SKM-1 (cell line): ENCODE measurements at regions not wholly inside any gene's neighbourhood (a gene's known extent, or its start where the extent isn't known, plus 50 kb on each side); places are given as distances from the start of the nearest gene placed in this dataset.

Experiments used
- DNase-seq: peaks from one replicate; lab custom pipeline; 2025; ENCODE audit not compliant: unreplicated experiment; lab: John Stamatoyannopoulos, UW

DNA sequence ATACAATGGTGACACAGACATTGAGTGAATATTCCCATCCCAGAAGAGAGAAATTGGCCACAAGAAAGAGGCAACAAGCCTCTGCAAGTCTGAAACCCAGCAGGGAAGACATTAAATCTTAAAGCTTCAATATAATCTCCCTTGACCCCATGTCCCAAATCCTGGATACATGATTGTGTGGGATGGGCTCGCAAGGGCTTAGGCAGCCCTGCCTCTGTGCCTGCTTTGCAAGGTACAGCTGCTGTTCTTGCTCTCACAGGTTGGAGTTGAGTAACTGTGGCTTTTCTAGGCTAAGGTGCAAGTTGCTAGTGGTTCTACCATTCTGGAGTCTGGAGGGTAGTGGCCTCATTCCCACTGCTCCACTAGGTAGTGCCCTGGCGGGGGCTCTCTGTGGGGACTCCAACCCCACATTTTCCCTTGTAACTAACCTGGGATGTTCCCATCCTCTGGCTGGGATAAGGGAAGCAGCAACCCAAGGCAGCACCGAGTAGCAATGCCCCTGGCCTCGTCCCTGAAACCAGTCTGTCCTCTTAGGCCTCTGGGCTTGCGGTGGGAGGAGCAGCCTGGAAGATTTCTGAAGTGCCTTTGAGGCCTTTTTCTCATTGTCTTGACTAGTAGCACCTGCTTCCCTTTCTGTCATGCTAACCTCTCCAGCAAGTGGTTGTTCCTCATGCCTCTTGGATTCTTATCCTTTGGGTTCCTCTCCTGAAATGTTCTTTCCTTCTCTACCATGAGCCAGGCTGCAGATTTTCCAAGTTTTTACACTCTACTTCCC is 90.0 kb downstream of the FAM174B start:
- no peak for DNase-seq

DNA sequence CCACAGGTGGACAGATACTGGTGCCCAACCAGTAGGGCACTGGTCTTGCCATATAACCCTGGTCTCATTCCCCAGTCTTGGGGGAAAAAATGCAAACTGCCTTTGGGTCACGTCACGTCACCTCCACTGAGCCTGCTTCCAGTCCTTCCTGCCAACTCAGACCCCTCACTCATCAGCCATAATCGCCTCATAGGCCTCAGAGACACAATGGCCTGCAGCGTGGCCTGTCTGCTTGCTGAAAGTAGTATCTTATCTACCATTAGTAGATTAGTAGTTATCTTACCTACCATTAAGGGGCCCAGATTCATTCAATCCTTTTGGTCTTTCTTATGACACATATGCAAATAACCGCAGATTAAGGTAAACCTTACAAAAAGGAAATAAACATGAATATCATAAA is 93.8 kb downstream of the FAM174B start:
- no peak for DNase-seq

DNA sequence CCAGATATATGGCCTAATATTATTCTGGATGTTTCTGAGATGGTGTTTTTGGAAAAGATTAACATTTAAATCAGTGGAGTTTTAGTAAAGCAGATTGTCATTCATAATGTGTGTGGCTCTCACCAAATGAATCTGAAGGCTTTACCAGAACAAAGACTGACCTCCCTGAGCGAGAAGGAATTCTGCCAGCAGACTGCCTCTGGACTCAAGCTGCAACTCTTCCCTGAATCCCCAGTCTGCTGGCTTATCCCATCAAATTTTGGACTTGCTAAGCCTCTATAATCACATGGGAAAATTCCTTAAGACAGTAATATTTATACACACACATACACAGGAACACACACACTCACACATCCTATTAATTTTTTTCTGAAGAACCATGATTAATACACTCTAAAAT is 102.3 kb downstream of the FAM174B start:
- DNase-seq, result no peak

GRCh38 chr15:92545996-92546395 is 109.6 kb downstream of the FAM174B start:
- no peak for DNase-seq

GRCh38 chr15:92541291-92542200 is 114.0 kb downstream of the FAM174B start:
- no peak for DNase-seq

DNA sequence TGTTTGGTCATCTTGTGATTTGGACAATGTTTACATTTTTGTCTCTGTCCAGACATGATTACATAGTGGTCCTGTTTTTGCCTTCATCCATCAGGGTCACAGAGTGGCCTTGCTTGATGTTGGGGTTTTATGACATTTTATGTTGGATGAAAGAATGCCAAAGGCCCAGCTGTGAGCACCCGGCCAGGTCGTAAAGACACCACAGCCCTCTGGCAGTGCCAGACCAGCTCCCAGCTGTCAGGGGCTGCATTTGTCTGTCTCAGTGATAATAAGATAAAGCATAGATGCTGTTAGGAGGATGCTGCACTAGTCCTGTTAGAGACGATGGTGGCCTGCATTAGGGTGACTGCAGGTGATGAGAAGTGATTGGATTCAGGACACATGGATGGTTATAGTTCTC is 117.5 kb downstream of the FAM174B start:
- no peak for DNase-seq

- no peak for DNase-seq
Measured at GRCh38 chr15:92533298-92533697, 122.3 kb downstream of the FAM174B start.

DNA sequence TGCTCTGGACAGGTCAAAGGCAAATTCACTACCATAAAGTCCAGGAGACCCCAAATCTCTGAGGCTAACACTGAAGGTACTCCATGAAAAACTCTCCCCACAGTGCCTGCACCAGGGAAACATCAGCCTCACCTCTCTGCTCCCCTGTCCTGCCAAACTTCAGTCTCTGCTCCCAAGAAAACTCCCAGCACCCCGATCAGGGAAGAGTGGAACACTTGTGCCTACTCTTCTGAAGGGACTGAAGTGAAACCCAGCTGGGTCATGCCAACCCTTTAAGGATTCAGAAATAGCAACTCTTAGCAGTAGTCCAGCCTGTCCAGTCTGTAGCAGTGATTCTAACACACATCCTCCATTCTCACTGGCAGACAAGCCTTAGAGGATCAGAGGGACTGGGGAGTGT is 124.2 kb downstream of the FAM174B start:
- DNase-seq, result no peak

GRCh38 chr15:92528736-92529135 is 126.8 kb downstream of the FAM174B start:
- DNase-seq, result no peak

GRCh38 chr15:92527197-92527596 is 128.4 kb downstream of the FAM174B start:
- no peak for DNase-seq

DNA sequence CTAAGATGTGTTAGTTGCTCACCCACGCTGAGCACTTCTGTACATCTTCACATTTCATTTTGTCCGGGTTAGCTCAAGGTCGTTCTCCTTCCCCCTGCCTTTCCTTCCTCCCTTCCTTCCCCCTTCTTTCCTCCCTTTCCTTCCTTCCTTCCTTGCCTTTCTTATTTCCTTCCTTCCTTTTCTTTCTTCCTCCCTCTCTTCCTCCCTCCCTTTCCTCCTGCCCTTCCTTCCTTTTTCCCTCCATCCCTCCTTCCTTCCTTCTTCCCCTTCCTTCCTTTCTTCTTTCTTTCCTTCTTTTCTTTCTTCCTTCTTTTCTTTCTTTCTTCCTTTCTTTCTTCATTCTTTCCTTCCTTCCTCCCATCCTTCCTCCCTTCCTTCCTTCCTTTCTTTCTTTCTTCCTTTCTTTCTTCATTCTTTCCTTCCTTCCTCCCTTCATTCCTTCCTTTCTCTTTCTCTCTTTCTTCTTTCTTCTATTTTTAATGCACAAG is 129.8 kb downstream of the FAM174B start:
- DNase-seq, result no peak

DNA sequence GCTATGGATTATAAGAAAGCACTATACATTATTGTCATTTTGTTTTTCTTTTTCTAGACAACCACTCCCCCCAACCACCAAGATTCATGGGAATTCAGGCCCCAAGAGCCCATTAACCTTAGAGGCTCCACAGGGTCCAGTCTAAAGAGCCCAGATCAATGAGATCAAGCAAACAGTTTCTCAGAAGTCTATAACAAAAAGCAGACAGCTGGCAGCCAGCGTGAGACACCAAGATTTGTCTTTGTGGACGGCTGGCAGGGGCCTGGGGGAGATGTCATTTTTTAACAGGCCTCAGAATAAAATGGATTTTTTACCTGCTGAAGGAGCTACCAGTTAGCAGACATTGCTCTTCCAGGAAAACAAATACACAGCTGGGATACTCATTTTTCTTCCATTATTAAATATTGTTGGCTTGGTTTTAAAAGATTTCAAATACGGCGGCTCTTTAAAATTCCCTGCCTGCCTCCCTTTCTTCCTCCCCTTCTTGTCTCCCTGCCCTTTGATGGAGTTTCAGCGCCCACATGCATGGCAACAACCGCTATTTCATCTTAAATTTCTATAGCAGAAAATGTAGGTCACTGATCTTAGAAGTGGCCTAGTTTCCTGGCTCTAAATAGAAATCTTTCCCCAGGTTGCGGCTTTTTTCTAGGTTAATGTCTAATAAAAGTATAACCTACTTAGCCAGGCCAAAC is 130.6 kb downstream of the FAM174B start:
- no peak for DNase-seq

- no peak for DNase-seq
Measured at GRCh38 chr15:92524161-92524560, 130.5 kb downstream of the ST8SIA2 start.

DNA sequence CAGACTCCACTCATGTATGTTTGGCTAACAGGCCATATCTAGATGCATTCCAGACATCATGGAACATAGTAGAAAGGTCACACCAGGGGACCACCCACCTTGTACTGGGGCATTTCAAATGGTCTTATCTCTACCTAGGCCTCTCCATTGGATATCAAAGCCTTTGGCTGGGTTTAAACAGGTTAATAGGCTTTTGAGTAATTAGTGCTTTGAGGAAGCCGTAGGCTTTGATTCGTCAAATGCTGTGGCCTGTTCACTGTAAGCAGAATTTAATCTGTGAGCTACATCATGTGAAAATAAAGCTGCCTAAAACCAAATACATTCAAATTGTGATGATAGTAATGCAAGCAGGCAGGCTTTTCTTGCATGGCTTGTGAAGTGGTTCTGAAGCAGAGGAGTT is 129.5 kb downstream of the ST8SIA2 start:
- DNase-seq, result no peak

DNA sequence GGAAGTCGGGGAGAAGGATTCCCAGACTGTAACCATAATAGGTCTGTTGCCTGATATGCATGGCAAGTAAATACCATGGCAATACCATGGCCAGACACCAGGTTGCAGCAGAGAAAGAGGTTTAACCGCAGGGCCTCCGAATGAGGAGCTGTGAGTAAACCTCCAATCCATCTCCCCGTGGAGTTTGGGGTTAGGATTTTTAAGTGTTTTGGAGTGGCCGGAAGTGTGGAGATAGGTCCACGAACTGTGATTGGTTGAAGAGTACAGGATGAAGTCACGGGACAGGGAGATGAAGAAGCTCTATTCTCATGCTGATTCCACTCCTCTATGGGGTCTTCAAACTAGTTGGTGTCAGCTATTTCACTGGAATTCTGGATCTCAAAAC is 127.9 kb downstream of the ST8SIA2 start:
- peak; percentile 20 for DNase-seq

- DNase-seq, result no peak
Measured at GRCh38 chr15:92520914-92521623, 127.4 kb downstream of the ST8SIA2 start.

DNA sequence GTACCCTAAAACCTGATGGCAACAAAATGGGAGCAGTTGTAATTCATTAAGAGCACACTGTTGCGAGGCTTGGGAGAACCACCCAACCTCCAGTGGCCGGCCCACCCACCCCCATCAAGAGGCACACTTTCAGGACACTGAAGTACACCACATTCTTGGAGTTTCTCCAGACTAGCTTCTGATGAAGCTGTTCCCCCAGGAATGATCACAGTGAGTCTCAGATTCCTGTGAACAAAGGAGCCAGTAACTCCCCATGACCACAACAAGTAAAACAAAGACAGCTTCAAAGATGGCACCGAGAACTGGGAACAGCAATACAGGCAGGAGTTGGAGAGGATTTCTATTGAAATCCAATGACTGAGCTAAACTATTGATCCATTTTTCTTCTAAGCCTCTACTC is 126.0 kb downstream of the ST8SIA2 start:
- no peak for DNase-seq
